Adrenal gland (tissue), 5 donors: ENCODE measurements at regions not wholly inside any gene's neighbourhood (a gene's known extent, or its start where the extent isn't known, plus 50 kb on each side); places are given as distances from the start of the nearest gene placed in this dataset.

Experiments
- POLR2A ChIP-seq, 2 donors: fragments of 450-650 bp; IDR thresholded peaks; one replicate each; pipeline ENCODE4 v1.6.1; 2017; ENCODE audit warnings: antibody characterized with exemption in 2 of 2, mild to moderate bottlenecking in 2 of 2, moderate library complexity in 1 of 2
- TF ChIP-seq, protein P1 (sequence below), 6 experiments: fragments of 450-650 bp in 4 of 6; fragments of 200-600 bp in 2 of 6; sonication (generic) in 1 of 6; IDR thresholded peaks; 1 replicate in 5 of 6; 2 replicates in 1 of 6; pipeline versions ENCODE4 v1.5.1 to v1.8.0; 2016 to 2021; ENCODE audit warnings: antibody characterized with exemption in 6 of 6, mild to moderate bottlenecking in 2 of 6, moderate library complexity in 1 of 6
- donor health status: DM: no; HTN: no; CAD: no.

DNA sequence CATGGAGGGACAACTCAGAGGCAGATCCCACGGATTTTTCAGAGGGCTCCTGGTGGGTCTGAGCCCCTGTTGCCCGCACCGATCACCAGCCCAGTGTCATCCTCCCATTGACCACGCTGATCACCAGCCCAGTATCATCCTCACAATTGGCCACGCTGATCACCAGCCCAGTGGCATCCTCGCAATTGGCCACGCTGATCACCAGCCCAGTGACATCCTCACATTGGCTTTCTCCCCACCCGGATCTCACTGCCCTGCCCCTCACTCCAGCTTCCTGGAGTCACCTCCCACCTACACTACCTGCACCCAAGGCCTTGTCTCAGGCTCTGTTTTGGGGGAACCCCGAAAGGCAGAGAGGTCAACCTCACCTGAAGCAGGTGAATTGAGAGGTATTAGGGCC lies 358.2 kb upstream of the TNRC6C start:
- TF ChIP-seq, protein P1, sequence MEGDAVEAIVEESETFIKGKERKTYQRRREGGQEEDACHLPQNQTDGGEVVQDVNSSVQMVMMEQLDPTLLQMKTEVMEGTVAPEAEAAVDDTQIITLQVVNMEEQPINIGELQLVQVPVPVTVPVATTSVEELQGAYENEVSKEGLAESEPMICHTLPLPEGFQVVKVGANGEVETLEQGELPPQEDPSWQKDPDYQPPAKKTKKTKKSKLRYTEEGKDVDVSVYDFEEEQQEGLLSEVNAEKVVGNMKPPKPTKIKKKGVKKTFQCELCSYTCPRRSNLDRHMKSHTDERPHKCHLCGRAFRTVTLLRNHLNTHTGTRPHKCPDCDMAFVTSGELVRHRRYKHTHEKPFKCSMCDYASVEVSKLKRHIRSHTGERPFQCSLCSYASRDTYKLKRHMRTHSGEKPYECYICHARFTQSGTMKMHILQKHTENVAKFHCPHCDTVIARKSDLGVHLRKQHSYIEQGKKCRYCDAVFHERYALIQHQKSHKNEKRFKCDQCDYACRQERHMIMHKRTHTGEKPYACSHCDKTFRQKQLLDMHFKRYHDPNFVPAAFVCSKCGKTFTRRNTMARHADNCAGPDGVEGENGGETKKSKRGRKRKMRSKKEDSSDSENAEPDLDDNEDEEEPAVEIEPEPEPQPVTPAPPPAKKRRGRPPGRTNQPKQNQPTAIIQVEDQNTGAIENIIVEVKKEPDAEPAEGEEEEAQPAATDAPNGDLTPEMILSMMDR (IDR thresholded peaks at IDR 0.05), result no peak
- no peak for TF ChIP-seq POLR2A (IDR thresholded peaks at IDR 0.05)
